K562 (cell line): ENCODE measurements at regions not wholly inside any gene's neighbourhood (a gene's known extent, or its start where the extent isn't known, plus 50 kb on each side); places are given as distances from the start of the nearest gene placed in this dataset.

Experiments used
- BCLAF1 ChIP-seq, 2 experiments: fragments of 450-650 bp in 1 of 2; IDR thresholded peaks; 2 replicates each; pipeline ENCODE4 v1.6.1; 2011 to 2017; ENCODE audit warnings: low read depth in 2 of 2, antibody characterized with exemption in 1 of 2, borderline replicate concordance in 1 of 2, low read length in 1 of 2, mild to moderate bottlenecking in 1 of 2, mixed read lengths in 1 of 2; ENCODE audit not compliant: control insufficient read depth in 1 of 2
- CBX8 ChIP-seq: fragments of 200-600 bp; sonication (generic); IDR thresholded peaks from 2 replicates; pipeline ENCODE4 v1.6.1; 2012; ENCODE audit warnings: borderline replicate concordance, mixed run types, low read depth, mild to moderate bottlenecking, moderate library complexity, mixed read lengths, low read length, control low read depth, inconsistent platforms; ENCODE audit not compliant: poor library complexity, severe bottlenecking; ENCODE audit errors: extremely low read depth
- ESRRA ChIP-seq: fragments of 450-650 bp; IDR thresholded peaks from 2 replicates; pipeline ENCODE4 v1.6.1; 2014; ENCODE audit warnings: low read depth, mild to moderate bottlenecking, moderate library complexity, borderline replicate concordance
- TF ChIP-seq, protein P1 (sequence below): sonication (generic); formaldehyde crosslinking; IDR thresholded peaks from 2 replicates; pipeline ENCODE4 v1.9.0; 2022; ENCODE audit warnings: mild to moderate bottlenecking, missing genetic modification reagents
- TF ChIP-seq, protein P2 (sequence below): fragments of 150-350 bp; IDR thresholded peaks from 2 replicates; pipeline ENCODE4 v1.6.1; 2014; ENCODE audit warnings: low read depth, mild to moderate bottlenecking, low read length, borderline replicate concordance
- TF ChIP-seq, protein P3 (sequence below), 2 experiments: fragments of 450-650 bp in 1 of 2; sonication (generic) in 1 of 2; formaldehyde crosslinking; conservative IDR thresholded peaks; 2 replicates each; pipeline versions ENCODE4 v1.4.0 to v1.8.1; 2020 to 2022; ENCODE audit warnings: mild to moderate bottlenecking in 1 of 2, missing genetic modification reagents in 1 of 2

DNA sequence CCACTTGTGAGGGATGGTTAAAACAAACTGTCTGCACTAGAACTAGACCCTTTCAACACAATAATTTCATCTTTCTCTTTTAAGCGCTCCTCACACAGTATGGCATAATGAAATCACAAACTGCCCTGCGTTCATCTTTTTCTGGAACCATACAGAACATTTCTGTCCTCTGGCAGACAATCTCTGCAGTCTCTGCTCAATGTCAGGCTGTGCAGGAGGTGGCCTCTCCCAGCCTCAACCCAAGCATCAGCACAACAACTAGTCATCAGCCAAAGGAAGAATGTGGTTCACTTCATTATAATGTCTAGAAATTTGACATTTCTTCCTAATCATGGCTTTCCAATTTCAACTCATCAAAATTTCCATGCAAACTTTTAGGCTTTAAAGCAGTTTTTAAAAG is 125.1 kb upstream of the STARD13 start:
- TF ChIP-seq BCLAF1 (IDR thresholded peaks at IDR 0.05; ENCODE audit: borderline replicate concordance in 1 of 2, control insufficient read depth in 1 of 2, low read depth in 2 of 2, low read length in 1 of 2) (no peak), CBX8 (no peak), ESRRA (no peak)
- TF ChIP-seq, protein P1, sequence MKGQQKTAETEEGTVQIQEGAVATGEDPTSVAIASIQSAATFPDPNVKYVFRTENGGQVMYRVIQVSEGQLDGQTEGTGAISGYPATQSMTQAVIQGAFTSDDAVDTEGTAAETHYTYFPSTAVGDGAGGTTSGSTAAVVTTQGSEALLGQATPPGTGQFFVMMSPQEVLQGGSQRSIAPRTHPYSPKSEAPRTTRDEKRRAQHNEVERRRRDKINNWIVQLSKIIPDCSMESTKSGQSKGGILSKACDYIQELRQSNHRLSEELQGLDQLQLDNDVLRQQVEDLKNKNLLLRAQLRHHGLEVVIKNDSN (CRISPR knock-in tag), result no peak
- TF ChIP-seq, protein P2, sequence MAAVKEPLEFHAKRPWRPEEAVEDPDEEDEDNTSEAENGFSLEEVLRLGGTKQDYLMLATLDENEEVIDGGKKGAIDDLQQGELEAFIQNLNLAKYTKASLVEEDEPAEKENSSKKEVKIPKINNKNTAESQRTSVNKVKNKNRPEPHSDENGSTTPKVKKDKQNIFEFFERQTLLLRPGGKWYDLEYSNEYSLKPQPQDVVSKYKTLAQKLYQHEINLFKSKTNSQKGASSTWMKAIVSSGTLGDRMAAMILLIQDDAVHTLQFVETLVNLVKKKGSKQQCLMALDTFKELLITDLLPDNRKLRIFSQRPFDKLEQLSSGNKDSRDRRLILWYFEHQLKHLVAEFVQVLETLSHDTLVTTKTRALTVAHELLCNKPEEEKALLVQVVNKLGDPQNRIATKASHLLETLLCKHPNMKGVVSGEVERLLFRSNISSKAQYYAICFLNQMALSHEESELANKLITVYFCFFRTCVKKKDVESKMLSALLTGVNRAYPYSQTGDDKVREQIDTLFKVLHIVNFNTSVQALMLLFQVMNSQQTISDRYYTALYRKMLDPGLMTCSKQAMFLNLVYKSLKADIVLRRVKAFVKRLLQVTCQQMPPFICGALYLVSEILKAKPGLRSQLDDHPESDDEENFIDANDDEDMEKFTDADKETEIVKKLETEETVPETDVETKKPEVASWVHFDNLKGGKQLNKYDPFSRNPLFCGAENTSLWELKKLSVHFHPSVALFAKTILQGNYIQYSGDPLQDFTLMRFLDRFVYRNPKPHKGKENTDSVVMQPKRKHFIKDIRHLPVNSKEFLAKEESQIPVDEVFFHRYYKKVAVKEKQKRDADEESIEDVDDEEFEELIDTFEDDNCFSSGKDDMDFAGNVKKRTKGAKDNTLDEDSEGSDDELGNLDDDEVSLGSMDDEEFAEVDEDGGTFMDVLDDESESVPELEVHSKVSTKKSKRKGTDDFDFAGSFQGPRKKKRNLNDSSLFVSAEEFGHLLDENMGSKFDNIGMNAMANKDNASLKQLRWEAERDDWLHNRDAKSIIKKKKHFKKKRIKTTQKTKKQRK, result no peak
- TF ChIP-seq, protein P3, sequence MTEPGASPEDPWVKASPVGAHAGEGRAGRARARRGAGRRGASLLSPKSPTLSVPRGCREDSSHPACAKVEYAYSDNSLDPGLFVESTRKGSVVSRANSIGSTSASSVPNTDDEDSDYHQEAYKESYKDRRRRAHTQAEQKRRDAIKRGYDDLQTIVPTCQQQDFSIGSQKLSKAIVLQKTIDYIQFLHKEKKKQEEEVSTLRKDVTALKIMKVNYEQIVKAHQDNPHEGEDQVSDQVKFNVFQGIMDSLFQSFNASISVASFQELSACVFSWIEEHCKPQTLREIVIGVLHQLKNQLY (CRISPR knock-in tag; conservative IDR thresholded peaks at IDR 0.05), result no peak
